Uterus (tissue), 2 donors: ENCODE measurements at regions not wholly inside any gene's neighbourhood (a gene's known extent, or its start where the extent isn't known, plus 50 kb on each side); places are given as distances from the start of the nearest gene placed in this dataset.

Source experiments
- CTCF ChIP-seq, 4 experiments: fragments of 200-600 bp in 2 of 4; fragments of 450-650 bp in 2 of 4; sonication (generic) in 2 of 4; IDR thresholded peaks; one replicate each; pipeline ENCODE4 v1.5.1; 2016 to 2019; ENCODE audit warnings: antibody characterized with exemption in 4 of 4, mild to moderate bottlenecking in 2 of 4, moderate library complexity in 1 of 4
- POLR2A ChIP-seq, 2 donors: fragments of 450-650 bp; IDR thresholded peaks; one replicate each; pipeline ENCODE4 v1.6.1; 2016; ENCODE audit warnings: antibody characterized with exemption in 2 of 2, mild to moderate bottlenecking in 1 of 2, moderate library complexity in 1 of 2

- TF ChIP-seq CTCF (IDR thresholded peaks at IDR 0.05) (no peak), POLR2A (IDR thresholded peaks at IDR 0.05) (no peak)
Observed at GRCh38 chr2:228433721-228434120, 252.2 kb upstream of the SPHKAP start.
